ENCODE measurements at regions not wholly inside any gene's neighbourhood (a gene's known extent, or its start where the extent isn't known, plus 50 kb on each side); places are given as distances from the start of the nearest gene placed in this dataset.

DNA sequence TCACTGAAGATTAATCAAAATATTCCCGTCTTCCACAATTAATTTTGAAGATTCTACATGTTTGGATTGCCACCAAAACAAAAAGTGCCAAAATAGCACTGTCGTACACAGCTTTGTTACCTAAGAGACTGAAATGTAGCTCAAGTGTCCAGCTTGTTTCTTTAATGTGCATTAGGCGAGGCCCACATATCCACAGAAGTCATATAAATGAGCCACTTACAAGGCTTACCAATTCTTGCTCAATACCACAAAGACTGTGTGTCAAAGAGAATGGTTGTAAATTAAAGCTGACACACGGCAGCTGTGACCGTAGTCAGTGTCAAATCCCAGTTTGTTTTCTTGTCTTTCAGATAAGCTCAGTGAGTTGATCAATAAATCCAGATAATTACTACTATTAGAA lies 639.4 kb upstream of the TBL1XR1 start:
- FAIRE-seq, result no peak

DNA sequence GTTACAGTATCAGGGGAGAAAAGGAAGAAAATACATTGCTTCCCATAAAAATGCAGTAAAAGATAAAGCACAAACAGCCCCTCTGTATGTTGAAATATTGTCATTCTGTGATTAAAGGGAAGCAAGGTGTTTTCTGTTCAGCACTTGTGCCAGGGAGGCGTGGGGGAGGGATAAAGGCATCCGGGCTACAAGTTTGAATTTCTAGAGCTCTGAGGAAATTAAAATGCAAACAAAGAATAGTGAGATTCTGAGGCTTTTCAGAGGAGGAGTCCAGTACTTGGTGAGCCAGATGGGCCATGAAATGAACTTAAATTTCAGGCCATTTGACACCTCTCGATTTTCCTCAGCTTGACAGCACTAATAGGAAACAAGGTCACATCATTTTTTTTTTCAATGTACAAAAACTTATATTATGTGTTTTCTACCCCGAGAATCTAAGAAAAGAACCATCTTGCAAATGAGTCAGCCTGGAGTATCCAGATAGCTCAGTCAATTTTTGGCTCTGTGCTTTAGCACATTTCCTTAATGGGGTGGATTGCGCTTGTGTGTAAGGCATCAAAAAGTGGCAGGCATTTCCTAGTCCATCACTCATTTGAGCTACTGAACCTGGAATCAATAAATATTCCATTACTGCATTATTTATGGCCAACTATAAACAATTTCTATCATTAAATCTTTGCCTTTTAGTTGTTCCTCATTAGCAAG lies 640.8 kb upstream of the TBL1XR1 start:
- H3K9ac ChIP-seq (ENCODE audit: insufficient read depth, low read depth, low read length), result no peak overlapping the region
- no peaks in the 10 kb centered on the region for H4K20me1 ChIP-seq (ENCODE audit: insufficient read depth, low read length)
- no peaks in the 10 kb centered on the region for H3K9me3 ChIP-seq (ENCODE audit: low read length)
- CTCF ChIA-PET (ENCODE audit: low intra/inter-chr PET ratio, low total read pairs), result no interaction called here
- in situ Hi-C loops (cut with HindIII; ENCODE audit: extremely low pct_ligation_motif_present, low pct_unique_long_range_greater_than_20kb), result no loop called here
- TF ChIP-seq ZNF564 (CRISPR knock-in tag; IDR thresholded peaks at IDR 0.05) (no peak), HDAC6 (IDR thresholded peaks at IDR 0.05; ENCODE audit: low read depth, low read length) (no peak), ISX (CRISPR knock-in tag; conservative IDR thresholded peaks at IDR 0.05) (no peak), EP300 (IDR thresholded peaks at IDR 0.05; ENCODE audit: low read depth in 2 of 2, low read length in 2 of 2) (no peak), EP300 (CRISPR knock-in tag; IDR thresholded peaks at IDR 0.05; ENCODE audit: borderline replicate concordance) (no peak), SMYD3 (CRISPR knock-in tag; IDR thresholded peaks at IDR 0.05) (no peak), ZNF296 (CRISPR knock-in tag; conservative IDR thresholded peaks at IDR 0.05) (no peak)
- TF ChIP-seq, protein P1, sequence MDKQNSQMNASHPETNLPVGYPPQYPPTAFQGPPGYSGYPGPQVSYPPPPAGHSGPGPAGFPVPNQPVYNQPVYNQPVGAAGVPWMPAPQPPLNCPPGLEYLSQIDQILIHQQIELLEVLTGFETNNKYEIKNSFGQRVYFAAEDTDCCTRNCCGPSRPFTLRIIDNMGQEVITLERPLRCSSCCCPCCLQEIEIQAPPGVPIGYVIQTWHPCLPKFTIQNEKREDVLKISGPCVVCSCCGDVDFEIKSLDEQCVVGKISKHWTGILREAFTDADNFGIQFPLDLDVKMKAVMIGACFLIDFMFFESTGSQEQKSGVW (CRISPR knock-in tag; IDR thresholded peaks at IDR 0.05; ENCODE audit: borderline replicate concordance), result no peak
- TF ChIP-seq, protein P2, sequence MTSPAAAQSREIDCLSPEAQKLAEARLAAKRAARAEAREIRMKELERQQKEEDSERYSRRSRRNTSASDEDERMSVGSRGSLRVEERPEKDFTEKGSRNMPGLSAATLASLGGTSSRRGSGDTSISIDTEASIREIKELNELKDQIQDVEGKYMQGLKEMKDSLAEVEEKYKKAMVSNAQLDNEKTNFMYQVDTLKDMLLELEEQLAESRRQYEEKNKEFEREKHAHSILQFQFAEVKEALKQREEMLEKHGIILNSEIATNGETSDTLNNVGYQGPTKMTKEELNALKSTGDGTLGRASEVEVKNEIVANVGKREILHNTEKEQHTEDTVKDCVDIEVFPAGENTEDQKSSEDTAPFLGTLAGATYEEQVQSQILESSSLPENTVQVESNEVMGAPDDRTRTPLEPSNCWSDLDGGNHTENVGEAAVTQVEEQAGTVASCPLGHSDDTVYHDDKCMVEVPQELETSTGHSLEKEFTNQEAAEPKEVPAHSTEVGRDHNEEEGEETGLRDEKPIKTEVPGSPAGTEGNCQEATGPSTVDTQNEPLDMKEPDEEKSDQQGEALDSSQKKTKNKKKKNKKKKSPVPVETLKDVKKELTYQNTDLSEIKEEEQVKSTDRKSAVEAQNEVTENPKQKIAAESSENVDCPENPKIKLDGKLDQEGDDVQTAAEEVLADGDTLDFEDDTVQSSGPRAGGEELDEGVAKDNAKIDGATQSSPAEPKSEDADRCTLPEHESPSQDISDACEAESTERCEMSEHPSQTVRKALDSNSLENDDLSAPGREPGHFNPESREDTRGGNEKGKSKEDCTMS (CRISPR knock-in tag; conservative IDR thresholded peaks at IDR 0.05), result no peak
- ATAC-seq, result no peak
- no peak overlapping the region for H3K4me3 ChIP-seq (replicated peaks in 1 of 3; ENCODE audit: insufficient read depth in 1 of 3, low read depth in 2 of 3, low read length in 3 of 3)
- no peak overlapping the region for H3K4me2 ChIP-seq (ENCODE audit: low read depth, low read length)
- FAIRE-seq, result no peak
- no peak for DNase-seq (ENCODE audit: low spot score)
- no peaks in the 10 kb centered on the region for H3K36me3 ChIP-seq (replicated peaks in 1 of 2; ENCODE audit: control insufficient read depth in 1 of 2, insufficient read depth in 2 of 2, low read length in 2 of 2)
- POLR2A ChIA-PET, result no interaction called here
- no peak overlapping the region for H2AFZ ChIP-seq (ENCODE audit: low read length)
- no peaks in the 10 kb centered on the region for H3K27me3 ChIP-seq (ENCODE audit: control insufficient read depth in 1 of 2, insufficient read depth in 2 of 2, low read length in 2 of 2)
- H3K27ac ChIP-seq (ENCODE audit: extremely low read length, insufficient read depth, low read length), result no peak overlapping the region
- H3K79me2 ChIP-seq (ENCODE audit: insufficient read depth, low read length), result no peaks in the 10 kb centered on the region
- 81% methylated on average over 5 of the region's 5 CpGs for WGBS (ENCODE audit: low lambda C conversion rate)
- intact Hi-C loops (cut with micrococcal nuclease; ENCODE audit: unreplicated experiment), result no loop called here
- BruUV-seq (replicated peaks), result no TSS peak
- 0 out of 2 replicates have a peak, but pooled peaks cover 12% of the 10 kb centered on the region for H3K4me1 ChIP-seq (ENCODE audit: insufficient read depth, low read length)

More for the DNA sequence above, 639.4 kb upstream of the TBL1XR1 start:
- Histone ChIP-seq H3K4me3 (replicated peaks in 1 of 3; ENCODE audit: insufficient read depth in 1 of 3, low read depth in 2 of 3, low read length in 3 of 3) (no peak overlapping the region), H3K9ac (ENCODE audit: insufficient read depth, low read depth, low read length) (no peak overlapping the region), H3K4me1 (ENCODE audit: insufficient read depth, low read length) (peaks cover 16% of the 10 kb centered on the region), H3K27me3 (ENCODE audit: control insufficient read depth in 1 of 2, insufficient read depth in 2 of 2, low read length in 2 of 2) (no peaks in the 10 kb centered on the region), H3K79me2 (ENCODE audit: insufficient read depth, low read length) (no peaks in the 10 kb centered on the region), H2AFZ (ENCODE audit: low read length) (no peak overlapping the region), H3K4me2 (ENCODE audit: low read depth, low read length) (no peak overlapping the region), H3K36me3 (replicated peaks in 1 of 2; ENCODE audit: control insufficient read depth in 1 of 2, insufficient read depth in 2 of 2, low read length in 2 of 2) (no peaks in the 10 kb centered on the region), H4K20me1 (ENCODE audit: insufficient read depth, low read length) (no peaks in the 10 kb centered on the region), H3K27ac (ENCODE audit: extremely low read length, insufficient read depth, low read length) (no peak overlapping the region), H3K9me3 (ENCODE audit: low read length) (no peaks in the 10 kb centered on the region)
- intact Hi-C loops (cut with micrococcal nuclease; ENCODE audit: unreplicated experiment), result no loop called here
- in situ Hi-C loops (cut with HindIII; ENCODE audit: extremely low pct_ligation_motif_present, low pct_unique_long_range_greater_than_20kb), result no loop called here
- CTCF ChIA-PET (ENCODE audit: low intra/inter-chr PET ratio, low total read pairs), result no interaction called here
- TF ChIP-seq CEBPB (IDR thresholded peaks at IDR 0.05; ENCODE audit: borderline replicate concordance, low read depth, low read length), result peak; percentile 21; the same call in 1 of the 2 replicates
- TF ChIP-seq MTA1 (CRISPR knock-in tag; IDR thresholded peaks at IDR 0.05; ENCODE audit: borderline replicate concordance), result no peak
- no TSS peak for BruUV-seq (replicated peaks)
- ATAC-seq (no peak), DNase-seq (ENCODE audit: low spot score) (no peak)
- WGBS (ENCODE audit: low lambda C conversion rate), result 81% methylated on average over 5 of the region's 5 CpGs
- POLR2A ChIA-PET, result no interaction called here
